IMR-90 (cell line): ENCODE measurements at regions not wholly inside any gene's neighbourhood (a gene's known extent, or its start where the extent isn't known, plus 50 kb on each side); places are given as distances from the start of the nearest gene placed in this dataset.

Source experiments
- ATAC-seq: fragments of 200-7000 bp; cut with Tn5 transposase; 2 replicates; pipeline ENCODE4 v1.9.1; 2020; ENCODE audit warnings: low read depth, mild to moderate bottlenecking, moderate library complexity
- BruUV-seq: library from RNA; stranded (reverse); fragments of 400-500 nt; replicated peaks from 2 replicates; lab custom pipeline; 2021; lab: Mats Ljungman, UMichigan
- CTCF ChIA-PET: fragments of 300-600 bp; formaldehyde crosslinking; extraction: SDS; loops from one replicate; lab custom pipeline; 2021; ENCODE audit warnings: antibody characterized with exemption; lab: Yijun Ruan, JAX
- POLR2A ChIA-PET: fragments of 300-600 bp; sonication (Branson Sonifier 250); formaldehyde crosslinking; loops from one replicate; lab custom pipeline; 2022; ENCODE audit warnings: antibody characterized with exemption; ENCODE audit not compliant: unreplicated experiment; lab: Charles Lee
- DNase-seq: peaks from one replicate; pipeline ENCODE4 v3.0.0; 2013
- H2AFZ ChIP-seq: replicated peaks from 2 replicates; pipeline ENCODE3; 2013; ENCODE audit warnings: low read length, mild to moderate bottlenecking; ENCODE audit not compliant: poor library complexity
- H2AK5ac ChIP-seq: 2 replicates; pipeline ENCODE4 v1.6.1; 2013; ENCODE audit warnings: low read depth, low read length, inconsistent platforms
- H2AK9ac ChIP-seq: replicated peaks from 2 replicates; pipeline ENCODE3; 2013; ENCODE audit warnings: mild to moderate bottlenecking, low read depth, low read length, moderate library complexity; ENCODE audit not compliant: poor library complexity
- H2BK120ac ChIP-seq: 2 replicates; pipeline ENCODE4 v1.6.1; 2013; ENCODE audit warnings: low read depth, low read length, inconsistent platforms
- H2BK15ac ChIP-seq: 3 replicates; pipeline ENCODE4 v1.6.1; 2013; ENCODE audit warnings: low read depth, low read length, inconsistent platforms
- H2BK20ac ChIP-seq: 2 replicates; pipeline ENCODE4 v1.6.1; 2013; ENCODE audit warnings: low read depth, mild to moderate bottlenecking, inconsistent platforms, low read length, moderate library complexity
- H2BK5ac ChIP-seq: 2 replicates; pipeline ENCODE4 v1.6.1; 2013; ENCODE audit warnings: mild to moderate bottlenecking, low read depth, low read length, inconsistent platforms; ENCODE audit not compliant: poor library complexity, severe bottlenecking
- H3K14ac ChIP-seq: replicated peaks from 2 replicates; pipeline ENCODE4 v1.6.1; 2013; ENCODE audit warnings: low read depth, low read length, inconsistent platforms
- H3K18ac ChIP-seq: 2 replicates; pipeline ENCODE4 v1.6.1; 2013; ENCODE audit warnings: low read depth, low read length, control low read depth
- H3K23ac ChIP-seq: 2 replicates; pipeline ENCODE4 v1.6.1; 2013; ENCODE audit warnings: low read depth, low read length, inconsistent platforms
- H3K27ac ChIP-seq: 2 replicates; pipeline ENCODE4 v1.5.1; 2013; ENCODE audit warnings: mild to moderate bottlenecking, control low read depth, low read length; ENCODE audit not compliant: insufficient read depth
- H3K27me3 ChIP-seq: 2 replicates; pipeline ENCODE4 v1.6.1; 2013; ENCODE audit warnings: low read length; ENCODE audit not compliant: control insufficient read depth, insufficient read depth
- H3K36me3 ChIP-seq: 2 replicates; pipeline ENCODE4 v1.6.1; 2013; ENCODE audit warnings: low read length, mixed read lengths; ENCODE audit not compliant: control insufficient read depth, insufficient read depth
- H3K4ac ChIP-seq: 2 replicates; pipeline ENCODE4 v1.6.1; 2013; ENCODE audit warnings: low read depth, low read length, inconsistent platforms
- H3K4me1 ChIP-seq: 2 replicates; pipeline ENCODE4 v1.6.1; 2013; ENCODE audit warnings: low read length, mixed read lengths; ENCODE audit not compliant: control insufficient read depth, insufficient read depth
- H3K4me2 ChIP-seq: 2 replicates; pipeline ENCODE4 v1.6.1; 2013; ENCODE audit warnings: low read depth, mild to moderate bottlenecking, control low read depth, low read length, moderate library complexity
- H3K4me3 ChIP-seq: 2 replicates; pipeline ENCODE4 v1.5.1; 2013; ENCODE audit warnings: low read depth, mild to moderate bottlenecking, control low read depth, low read length, moderate library complexity; ENCODE audit not compliant: insufficient read depth
- H3K56ac ChIP-seq: 2 replicates; pipeline ENCODE4 v1.6.1; 2013; ENCODE audit warnings: low read length, inconsistent platforms; ENCODE audit not compliant: insufficient read depth; ENCODE audit errors: extremely low read depth
- H3K79me1 ChIP-seq, 2 experiments: 2 replicates each; pipeline ENCODE4 v1.6.1; 2013; ENCODE audit warnings: low read length in 2 of 2, inconsistent platforms in 1 of 2, low read depth in 1 of 2
- H3K9ac ChIP-seq: 2 replicates; pipeline ENCODE4 v1.6.1; 2013; ENCODE audit warnings: low read depth, low read length, control low read depth
- H3K9me1 ChIP-seq: 2 replicates; pipeline ENCODE4 v1.6.1; 2013; ENCODE audit warnings: low read length, inconsistent platforms; ENCODE audit not compliant: insufficient read depth
- H3K9me3 ChIP-seq: 2 replicates; pipeline ENCODE4 v1.6.1; 2013; ENCODE audit warnings: low read length; ENCODE audit not compliant: control insufficient read depth, insufficient read depth
- H4K20me1 ChIP-seq: 2 replicates; pipeline ENCODE4 v1.6.1; 2013; ENCODE audit warnings: low read length, inconsistent platforms; ENCODE audit not compliant: insufficient read depth
- H4K5ac ChIP-seq: 2 replicates; pipeline ENCODE4 v1.6.1; 2013; ENCODE audit warnings: mild to moderate bottlenecking, low read depth, low read length, control low read depth
- H4K8ac ChIP-seq, 2 experiments: 2 replicates each; pipeline ENCODE4 v1.6.1; 2013; ENCODE audit warnings: low read depth in 2 of 2, low read length in 2 of 2, control low read depth in 1 of 2, inconsistent platforms in 1 of 2
- H4K91ac ChIP-seq: 2 replicates; pipeline ENCODE4 v1.6.1; 2013; ENCODE audit warnings: low read depth, low read length, inconsistent platforms; ENCODE audit not compliant: insufficient read depth
- BHLHE40 ChIP-seq: fragments of 150-350 bp; IDR thresholded peaks from 2 replicates; pipeline ENCODE4 v1.6.1; 2016; ENCODE audit warnings: mild to moderate bottlenecking, low read depth, low read length
- CHD1 ChIP-seq: IDR thresholded peaks from 2 replicates; pipeline ENCODE4 v1.6.1; 2012; ENCODE audit warnings: low read depth, low read length, improper control_type of control experiment
- CTCF ChIP-seq: conservative IDR thresholded peaks from 2 replicates; pipeline ENCODE4 v1.5.1; 2012; ENCODE audit warnings: mild to moderate bottlenecking, low read depth, low read length, improper control_type of control experiment
- ELK1 ChIP-seq: fragments of 150-350 bp; IDR thresholded peaks from 2 replicates; pipeline ENCODE4 v1.6.1; 2016; ENCODE audit warnings: low read depth, mild to moderate bottlenecking, low read length, moderate library complexity, borderline replicate concordance
- MAFK ChIP-seq: IDR thresholded peaks from 2 replicates; pipeline ENCODE4 v1.6.1; 2012; ENCODE audit warnings: low read depth, low read length, improper control_type of control experiment
- MXI1 ChIP-seq: IDR thresholded peaks from 2 replicates; pipeline ENCODE4 v1.6.1; 2012; ENCODE audit warnings: low read depth, mild to moderate bottlenecking, low read length, moderate library complexity, borderline replicate concordance
- NFE2L2 ChIP-seq: fragments of 150-350 bp; IDR thresholded peaks from 2 replicates; pipeline ENCODE4 v1.6.1; 2016; ENCODE audit warnings: low read depth, mild to moderate bottlenecking, low read length
- RFX5 ChIP-seq: IDR thresholded peaks from 2 replicates; pipeline ENCODE4 v1.8.0; 2012; ENCODE audit warnings: low read depth, mild to moderate bottlenecking, low read length, moderate library complexity
- SMC3 ChIP-seq: fragments of 150-350 bp; IDR thresholded peaks from 2 replicates; pipeline ENCODE4 v1.6.1; 2016; ENCODE audit warnings: low read depth, mild to moderate bottlenecking, antibody characterized with exemption, low read length, moderate library complexity
- WGBS, 2 experiments: methylation state at CpG; one replicate each; pipeline versions ENCODE4 v1.1.5 to v1.1.7; 2013; ENCODE audit warnings: missing lambda C conversion rate in 2 of 2; ENCODE audit not compliant: insufficient read length in 1 of 2; ENCODE audit errors: extremely low coverage in 2 of 2; 5-methylcytosine and 5-hydroxymethylcytosine counted together
- dilution Hi-C: fragments of 300-500 bp; cut with HindIII; formaldehyde crosslinking; loops from one replicate; pipeline ENCODE4 v1.14.3; 2018; ENCODE audit warnings: low sequenced_read_pairs; ENCODE audit not compliant: unreplicated experiment
- in situ Hi-C: fragments of 300-500 bp; cut with MboI; formaldehyde crosslinking; loops from 3 replicates; pipeline ENCODE4 v1.14.3; 2019; ENCODE audit warnings: low sequenced_read_pairs, inconsistent platforms, mixed read lengths
- intact Hi-C: fragments of 100-400 bp; cut with micrococcal nuclease; formaldehyde crosslinking; loops from 2 replicates; pipeline ENCODE4 v1.10.0; 2022

- Histone ChIP-seq H2AK9ac (no peak overlapping the region), H3K4me3 (no peak overlapping the region), H2BK120ac (no peak overlapping the region), H4K20me1 (no peaks in the 10 kb centered on the region), H3K4me1 (peaks cover 16% of the 10 kb centered on the region), H3K56ac (no peak overlapping the region), H3K9ac (no peak overlapping the region), H2BK20ac (no peak overlapping the region), H4K91ac (no peak overlapping the region), H2AK5ac (no peak overlapping the region), H3K4ac (no peak overlapping the region; the same call in 1 of the 2 replicates), H3K23ac (no peak overlapping the region), H3K14ac (0 out of 2 replicates have a peak overlapping the region, but pooled peaks have one; percentile 11), H3K9me1 (peaks cover 13% of the 10 kb centered on the region), H3K9me3 (no peaks in the 10 kb centered on the region), H3K36me3 (no peaks in the 10 kb centered on the region), H4K8ac (no peak overlapping the region), H4K5ac (no peak overlapping the region), H3K27me3 (peaks cover 2% of the 10 kb centered on the region; the same call in 1 of the 2 replicates), H3K4me2 (no peak overlapping the region), H3K79me1 (no peaks in the 10 kb centered on the region), H2BK15ac (no peak overlapping the region), H2BK5ac (no peak overlapping the region), H2AFZ (no peak overlapping the region), H3K27ac (no peak overlapping the region), H3K18ac (no peak overlapping the region)
- no TSS peak for BruUV-seq
- no CpG with 5 or more reads among the region's 1 CpG for WGBS, 2 experiments
- dilution Hi-C loops (no loop called here), intact Hi-C loops (no loop called here), in situ Hi-C loops (no loop called here)
- ChIA-PET CTCF (no interaction called here), POLR2A (no interaction called here)
- DNase-seq (no peak), ATAC-seq (no peak)
- TF ChIP-seq NFE2L2 (no peak), RFX5 (no peak), MAFK (no peak), CTCF (no peak), CHD1 (no peak), SMC3 (no peak), ELK1 (no peak), BHLHE40 (no peak), MXI1 (no peak)
Measured at GRCh38 chr10:94101894-94102293, 108.2 kb downstream of the PLCE1 start.
